HCT116 (cell line): ENCODE measurements at regions not wholly inside any gene's neighbourhood (a gene's known extent, or its start where the extent isn't known, plus 50 kb on each side); places are given as distances from the start of the nearest gene placed in this dataset.

Experiments
- ATAC-seq: fragments of 200-7000 bp; cut with Tn5 transposase; 2 replicates; pipeline ENCODE4 v1.9.1; 2020; ENCODE audit warnings: mild to moderate bottlenecking, moderate library complexity
- BruUV-seq: library from RNA; stranded (reverse); fragments of 400-500 nt; replicated peaks from 2 replicates; lab custom pipeline; 2021; lab: Mats Ljungman, UMichigan
- CTCF ChIA-PET: fragments of 300-600 bp; sonication (Branson Sonifier 250); formaldehyde crosslinking; loops from one replicate; lab custom pipeline; 2021; ENCODE audit warnings: antibody characterized with exemption; lab: Charles Lee
- POLR2A ChIA-PET: fragments of 300-600, 350-600 bp; sonication (Branson Sonifier 250); formaldehyde crosslinking; loops from one replicate; lab custom pipeline; 2021; ENCODE audit warnings: antibody characterized with exemption; lab: Charles Lee
- RAD21 ChIA-PET, 2 experiments: fragments of 300-600 bp; sonication (Branson Sonifier 250); formaldehyde crosslinking; loops; one replicate each; lab custom pipeline; 2023; ENCODE audit warnings: low total read pairs in 2 of 2; ENCODE audit not compliant: uncharacterized antibody in 2 of 2, unreplicated experiment in 2 of 2, low non-redundant PET in 1 of 2; lab: Charles Lee
- DNase-seq: peaks from one replicate; pipeline ENCODE4 v3.0.0-alpha.2; 2010; ENCODE audit warnings: low read depth, low spot score
- H2AFZ ChIP-seq: fragments of 200-600 bp; shearing (Covaris generic), sonication (generic); 2 replicates; pipeline ENCODE4 v1.6.1; 2017; ENCODE audit warnings: low read depth, mixed run types, mixed read lengths, antibody characterized with exemption, low read length; ENCODE audit not compliant: poor library complexity, severe bottlenecking
- H3K27ac ChIP-seq: 2 replicates; pipeline ENCODE4 v1.5.1; 2012; ENCODE audit warnings: low read depth, low read length
- H3K27me3 ChIP-seq: fragments of 200-600 bp; sonication (generic); 2 replicates; pipeline ENCODE4 v1.6.1; 2016; ENCODE audit warnings: mixed run types, low read length, mixed read lengths; ENCODE audit not compliant: insufficient read depth
- H3K36me3 ChIP-seq, 2 experiments: fragments of 200-500 bp in 1 of 2; fragments of 200-600 bp in 1 of 2; sonication (Bioruptor generic) in 1 of 2; sonication (generic) in 1 of 2; 2 replicates each; pipeline versions ENCODE4 v1.5.1 to v1.6.1; 2014 to 2016; ENCODE audit warnings: low read length in 2 of 2, inconsistent platforms in 1 of 2, mixed read lengths in 1 of 2, mixed run types in 1 of 2; ENCODE audit not compliant: insufficient read depth in 2 of 2, control insufficient read depth in 1 of 2
- H3K4me1 ChIP-seq, 2 experiments: fragments of 200-600 bp in 1 of 2; sonication (generic) in 1 of 2; 2 replicates each; pipeline versions ENCODE4 v1.5.1 to v1.6.1; 2012 to 2017; ENCODE audit warnings: low read length in 2 of 2, inconsistent platforms in 1 of 2, mild to moderate bottlenecking in 1 of 2, mixed read lengths in 1 of 2, mixed run types in 1 of 2, moderate library complexity in 1 of 2; ENCODE audit not compliant: insufficient read depth in 2 of 2, control insufficient read depth in 1 of 2
- H3K4me2 ChIP-seq: fragments of 200-600 bp; sonication (generic); 2 replicates; pipeline ENCODE4 v1.6.1; 2017; ENCODE audit warnings: mixed run types, low read length, mixed read lengths
- H3K4me3 ChIP-seq, 2 experiments: fragments of 200-600 bp in 1 of 2; sonication (generic) in 1 of 2; replicated peaks in 1 of 2; 2 replicates each; pipeline ENCODE4 v1.5.1; 2011 to 2016; ENCODE audit warnings: low read length in 2 of 2, control low read depth in 1 of 2, low read depth in 1 of 2, mild to moderate bottlenecking in 1 of 2, mixed read lengths in 1 of 2, mixed run types in 1 of 2
- H3K79me2 ChIP-seq: fragments of 200-600 bp; sonication (generic); 2 replicates; pipeline ENCODE4 v1.6.1; 2017; ENCODE audit warnings: mild to moderate bottlenecking, mixed run types, low read length, moderate library complexity, mixed read lengths; ENCODE audit not compliant: insufficient read depth
- H3K9ac ChIP-seq: fragments of 200-600 bp; sonication (generic); 2 replicates; pipeline ENCODE4 v1.6.1; 2016; ENCODE audit warnings: low read length, mixed read lengths
- H3K9me2 ChIP-seq: fragments of 200-600 bp; sonication (generic), shearing (Covaris generic); 2 replicates; pipeline ENCODE4 v1.6.1; 2017; ENCODE audit warnings: mixed run types, mild to moderate bottlenecking, moderate library complexity; ENCODE audit not compliant: insufficient read depth
- H3K9me3 ChIP-seq, 2 experiments: fragments of 200-500 bp in 1 of 2; fragments of 200-600 bp in 1 of 2; sonication (Bioruptor generic) in 1 of 2; sonication (generic) in 1 of 2; 2 replicates each; pipeline ENCODE4 v1.6.1; 2014 to 2017; ENCODE audit warnings: low read length in 2 of 2, mixed read lengths in 2 of 2, inconsistent platforms in 1 of 2, low read depth in 1 of 2, mild to moderate bottlenecking in 1 of 2, mixed run types in 1 of 2, moderate library complexity in 1 of 2; ENCODE audit not compliant: control insufficient read depth in 1 of 2, insufficient read depth in 1 of 2
- H4K20me1 ChIP-seq: fragments of 200-600 bp; sonication (generic), shearing (Covaris generic); 2 replicates; pipeline ENCODE4 v1.6.1; 2017; ENCODE audit warnings: mixed run types, mild to moderate bottlenecking, moderate library complexity; ENCODE audit not compliant: insufficient read depth
- EGR1 ChIP-seq: IDR thresholded peaks from 2 replicates; pipeline ENCODE4 v1.6.1; 2012; ENCODE audit warnings: low read depth
- ELF1 ChIP-seq: IDR thresholded peaks from 2 replicates; pipeline ENCODE4 v1.6.1; 2012; ENCODE audit warnings: low read depth, borderline replicate concordance
- EZH2 ChIP-seq: fragments of 200-600 bp; sonication (generic); IDR thresholded peaks from 2 replicates; pipeline ENCODE4 v1.6.1; 2017; ENCODE audit warnings: antibody characterized with exemption, mixed run types
- FOSL1 ChIP-seq: IDR thresholded peaks from 2 replicates; pipeline ENCODE4 v1.6.1; 2012; ENCODE audit warnings: low read depth
- JUND ChIP-seq: IDR thresholded peaks from 2 replicates; pipeline ENCODE4 v1.6.1; 2012
- POLR2A ChIP-seq: IDR thresholded peaks from 2 replicates; pipeline ENCODE4 v1.7.0; 2011; ENCODE audit warnings: borderline replicate concordance; ENCODE audit not compliant: insufficient read depth, insufficient read length; ENCODE audit errors: extremely low read depth
- RAD21 ChIP-seq: IDR thresholded peaks from 2 replicates; pipeline ENCODE4 v1.6.1; 2012; ENCODE audit warnings: low read depth, mild to moderate bottlenecking
- SIN3A ChIP-seq: IDR thresholded peaks from 2 replicates; pipeline ENCODE4 v1.6.1; 2012; ENCODE audit warnings: low read depth
- SP1 ChIP-seq: IDR thresholded peaks from 2 replicates; pipeline ENCODE4 v1.6.1; 2012; ENCODE audit warnings: low read depth
- TCF7L2 ChIP-seq: IDR thresholded peaks from 2 replicates; pipeline ENCODE4 v1.7.0; 2011; ENCODE audit warnings: borderline replicate concordance, inconsistent platforms; ENCODE audit not compliant: insufficient read depth, insufficient read length; ENCODE audit errors: extremely low read depth
- YY1 ChIP-seq: IDR thresholded peaks from 2 replicates; pipeline ENCODE4 v1.6.1; 2011; ENCODE audit warnings: low read length, low read depth, moderate library complexity, mild to moderate bottlenecking; ENCODE audit not compliant: insufficient replicate concordance; ENCODE audit errors: extremely low read depth
- ZFX ChIP-seq: fragments of 450-650 bp; IDR thresholded peaks from 2 replicates; pipeline ENCODE4 v1.6.1; 2017
- ZNF274 ChIP-seq: fragments of 200-500 bp; sonication (Bioruptor generic); IDR thresholded peaks from 2 replicates; pipeline ENCODE4 v1.6.1; 2014; ENCODE audit warnings: mild to moderate bottlenecking, low read depth, low read length, inconsistent platforms
- intact Hi-C: fragments of 100-400 bp; cut with micrococcal nuclease; formaldehyde crosslinking; loops from 2 replicates; pipeline ENCODE4 v1.10.0; 2022
- TF ChIP-seq, protein P1 (sequence below): IDR thresholded peaks from 2 replicates; pipeline ENCODE4 v1.6.1; 2012
- TF ChIP-seq, protein P2 (sequence below): IDR thresholded peaks from 2 replicates; pipeline ENCODE4 v1.6.1; 2011; ENCODE audit warnings: mild to moderate bottlenecking, low read length, moderate library complexity; ENCODE audit not compliant: insufficient replicate concordance; ENCODE audit errors: extremely low read depth
- TF ChIP-seq, protein P3 (sequence below): IDR thresholded peaks from 2 replicates; pipeline ENCODE4 v1.6.1; 2012

DNA sequence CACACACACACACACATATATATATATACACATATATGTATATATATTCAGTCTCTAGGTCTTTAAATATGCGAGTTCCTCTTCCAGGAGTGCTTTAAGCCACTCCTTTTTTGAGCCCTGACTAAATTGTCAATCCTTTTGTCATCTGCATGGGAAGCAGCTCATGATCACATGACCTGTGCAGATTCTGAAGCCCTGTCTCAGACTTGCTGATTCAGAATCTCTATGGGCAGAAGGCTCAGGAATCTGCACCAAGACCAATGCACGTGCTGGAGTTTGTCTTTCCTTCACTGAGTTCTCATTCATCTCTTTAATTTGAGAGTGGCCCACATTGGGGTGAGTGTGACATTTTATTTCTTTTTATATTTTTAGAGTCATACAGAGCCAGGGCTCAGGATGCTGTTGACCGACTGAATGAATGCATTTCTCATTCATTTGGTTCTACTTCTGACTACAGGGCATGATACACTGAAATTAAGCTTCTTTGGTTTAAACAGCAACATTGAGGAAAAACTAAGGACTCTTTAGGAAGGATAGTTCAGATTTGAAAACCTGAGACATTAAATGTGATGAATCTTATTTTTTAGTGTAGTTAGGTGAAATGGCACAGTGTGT, 307.5 kb downstream of the EDEM1 start:
- no peaks in the 10 kb centered on the region for H3K36me3 ChIP-seq
- H3K79me2 ChIP-seq: no peaks in the 10 kb centered on the region
- no peak overlapping the region for H3K4me2 ChIP-seq
- RAD21 ChIA-PET: no interaction called here
- ATAC-seq (no peak), DNase-seq (no peak)
- no peaks in the 10 kb centered on the region for H4K20me1 ChIP-seq
- no peaks in the 10 kb centered on the region for H3K9me3 ChIP-seq
- peaks cover 3% of the 10 kb centered on the region; the same call in 1 of the 2 replicates for H3K27me3 ChIP-seq
- H2AFZ ChIP-seq: no peak overlapping the region
- no peaks in the 10 kb centered on the region for H3K9me2 ChIP-seq
- no peak overlapping the region for H3K9ac ChIP-seq
- no peak overlapping the region for H3K4me3 ChIP-seq
- POLR2A ChIA-PET: no interaction called here
- TF ChIP-seq EGR1 (no peak), ZFX (no peak), TCF7L2 (no peak), ELF1 (no peak), EZH2 (no peak), SIN3A (no peak), JUND (no peak), FOSL1 (no peak), YY1 (no peak), POLR2A (no peak)
- TF ChIP-seq, protein P1, sequence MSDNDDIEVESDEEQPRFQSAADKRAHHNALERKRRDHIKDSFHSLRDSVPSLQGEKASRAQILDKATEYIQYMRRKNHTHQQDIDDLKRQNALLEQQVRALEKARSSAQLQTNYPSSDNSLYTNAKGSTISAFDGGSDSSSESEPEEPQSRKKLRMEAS: no peak
- intact Hi-C loops: no loop called here
- H3K4me1 ChIP-seq: no peaks in the 10 kb centered on the region
- no TSS peak for BruUV-seq
- CTCF ChIA-PET: no interaction called here
- H3K27ac ChIP-seq: no peak overlapping the region

DNA sequence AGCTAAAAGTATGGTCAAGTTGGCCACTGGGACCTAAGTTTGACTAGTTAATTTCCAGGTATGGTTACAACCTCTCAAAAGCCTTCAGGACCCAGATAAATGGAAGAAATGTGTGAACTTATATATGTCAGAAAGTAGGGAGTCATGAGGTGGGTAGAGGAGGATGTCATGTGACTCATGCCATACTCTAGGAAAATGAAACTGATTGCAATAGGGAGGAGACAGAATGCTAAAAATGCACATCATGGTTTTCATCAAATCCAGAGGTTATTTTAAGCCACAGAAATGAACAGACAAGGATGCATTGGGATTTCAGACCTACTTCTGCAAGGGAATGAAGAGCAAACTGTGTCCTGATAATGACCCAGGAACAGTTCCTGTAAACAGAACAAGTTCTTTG, 310.0 kb downstream of the EDEM1 start:
- Histone ChIP-seq H3K9me2 (no peaks in the 10 kb centered on the region), H3K36me3 (no peaks in the 10 kb centered on the region), H3K79me2 (no peaks in the 10 kb centered on the region), H3K4me3 (no peak overlapping the region), H2AFZ (no peak overlapping the region), H3K27me3 (no peaks in the 10 kb centered on the region), H3K27ac (no peak overlapping the region), H3K9ac (no peak overlapping the region), H3K9me3 (no peaks in the 10 kb centered on the region), H3K4me2 (no peak overlapping the region), H4K20me1 (no peaks in the 10 kb centered on the region), H3K4me1 (no peaks in the 10 kb centered on the region)
- no TSS peak for BruUV-seq
- no peak for DNase-seq
- intact Hi-C loops: no loop called here
- ATAC-seq: no peak
- CTCF ChIA-PET: no interaction called here
- RAD21 ChIA-PET: no interaction called here
- TF ChIP-seq RAD21: no peak
- TF ChIP-seq ZNF274: no peak
- no peak for TF ChIP-seq SIN3A
- no peak for TF ChIP-seq SP1
- TF ChIP-seq ZFX: no peak
- TF ChIP-seq, protein P1: no peak
- TF ChIP-seq JUND: no peak
- TF ChIP-seq, protein P2, sequence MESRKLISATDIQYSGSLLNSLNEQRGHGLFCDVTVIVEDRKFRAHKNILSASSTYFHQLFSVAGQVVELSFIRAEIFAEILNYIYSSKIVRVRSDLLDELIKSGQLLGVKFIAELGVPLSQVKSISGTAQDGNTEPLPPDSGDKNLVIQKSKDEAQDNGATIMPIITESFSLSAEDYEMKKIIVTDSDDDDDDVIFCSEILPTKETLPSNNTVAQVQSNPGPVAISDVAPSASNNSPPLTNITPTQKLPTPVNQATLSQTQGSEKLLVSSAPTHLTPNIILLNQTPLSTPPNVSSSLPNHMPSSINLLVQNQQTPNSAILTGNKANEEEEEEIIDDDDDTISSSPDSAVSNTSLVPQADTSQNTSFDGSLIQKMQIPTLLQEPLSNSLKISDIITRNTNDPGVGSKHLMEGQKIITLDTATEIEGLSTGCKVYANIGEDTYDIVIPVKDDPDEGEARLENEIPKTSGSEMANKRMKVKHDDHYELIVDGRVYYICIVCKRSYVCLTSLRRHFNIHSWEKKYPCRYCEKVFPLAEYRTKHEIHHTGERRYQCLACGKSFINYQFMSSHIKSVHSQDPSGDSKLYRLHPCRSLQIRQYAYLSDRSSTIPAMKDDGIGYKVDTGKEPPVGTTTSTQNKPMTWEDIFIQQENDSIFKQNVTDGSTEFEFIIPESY: no peak
- no peak for TF ChIP-seq EZH2
- TF ChIP-seq, protein P3, sequence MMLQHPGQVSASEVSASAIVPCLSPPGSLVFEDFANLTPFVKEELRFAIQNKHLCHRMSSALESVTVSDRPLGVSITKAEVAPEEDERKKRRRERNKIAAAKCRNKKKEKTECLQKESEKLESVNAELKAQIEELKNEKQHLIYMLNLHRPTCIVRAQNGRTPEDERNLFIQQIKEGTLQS: no peak
- TF ChIP-seq FOSL1: no peak
- TF ChIP-seq POLR2A: no peak
- POLR2A ChIA-PET: no interaction called here
